Pancreas (tissue), 10 donors: ENCODE measurements at regions not wholly inside any gene's neighbourhood (a gene's known extent, or its start where the extent isn't known, plus 50 kb on each side); places are given as distances from the start of the nearest gene placed in this dataset.

Experiments
- ATAC-seq, 4 donors: fragments of 200-7000 bp; cut with Tn5 transposase; one replicate each; pipeline versions ENCODE4 v1.8.0 to v1.9.1; 2020; ENCODE audit warnings: mild to moderate bottlenecking in 4 of 4, moderate library complexity in 4 of 4
- DNase-seq, 6 donors: peaks; one replicate each; pipeline ENCODE4 v3.0.0-alpha.2; 2020
- FAIRE-seq: peaks from 2 replicates; lab custom pipeline; 2012; peaks lifted over from hg19 to GRCh38; lab: Jason Lieb, UNC
- H3K27ac ChIP-seq, 4 donors: fragments of 200-600 bp; sonication (generic); 1 replicate in 3 of 4; 2 replicates in 1 of 4; pipeline versions ENCODE4 v1.5.0 to v1.8.0; 2020
- H3K27me3 ChIP-seq, 4 donors: fragments of 200-600 bp; one replicate each; pipeline ENCODE4 v1.8.0; 2021
- H3K36me3 ChIP-seq, 3 donors: fragments of 200-600 bp; sonication (generic) in 1 of 3; one replicate each; pipeline versions ENCODE4 v1.5.0 to v1.8.0; 2020 to 2021
- H3K4me1 ChIP-seq, 3 donors: fragments of 200-600 bp; one replicate each; pipeline ENCODE4 v1.8.0; 2021
- H3K4me3 ChIP-seq, 4 donors: fragments of 200-600 bp; sonication (generic) in 2 of 4; one replicate each; pipeline versions ENCODE4 v1.5.0 to v1.8.0; 2020 to 2021
- H3K9me3 ChIP-seq, 4 donors: fragments of 200-600 bp; one replicate each; pipeline ENCODE4 v1.8.0; 2021
- WGBS, 2 donors: extraction: QIAGEN DNeasy Blood & Tissue Kit; methylation state at CpG; one replicate each; pipeline ENCODE4 v1.1.7; 2013; 5-methylcytosine and 5-hydroxymethylcytosine counted together
- intact Hi-C, 3 donors: fragments of 100-400 bp; cut with DNase I; formaldehyde crosslinking; loops; one replicate each; pipeline versions ENCODE4 v1.11.1 to v1.14.2; 2022
- TF ChIP-seq, protein P1 (sequence below), 4 donors: fragments of 200-600 bp; sonication (generic) in 3 of 4; IDR thresholded peaks; one replicate each; pipeline versions ENCODE4 v1.5.0 to v1.8.0; 2021; ENCODE audit warnings: antibody characterized with exemption in 4 of 4
- donor health status: healthy with polysubstance abuse.
- donor health status: DM: no; HTN: no; CAD: no; lungs with moderate emphysema.
- donor health status: DM: no; HTN: no; CAD: no.
- donor health status: control.
- donor health status: control.
- donor health status: Bipolar disorder and iron deficiency.
- donor health status: DM: yes; HTN: yes; CAD: no.
- donor health status: DM: no; HTN: no; CAD: no.
- donor health status: DM: no; HTN: no; CAD: no.
- donor health status: DM: yes; HTN: yes; CAD: no.

DNA sequence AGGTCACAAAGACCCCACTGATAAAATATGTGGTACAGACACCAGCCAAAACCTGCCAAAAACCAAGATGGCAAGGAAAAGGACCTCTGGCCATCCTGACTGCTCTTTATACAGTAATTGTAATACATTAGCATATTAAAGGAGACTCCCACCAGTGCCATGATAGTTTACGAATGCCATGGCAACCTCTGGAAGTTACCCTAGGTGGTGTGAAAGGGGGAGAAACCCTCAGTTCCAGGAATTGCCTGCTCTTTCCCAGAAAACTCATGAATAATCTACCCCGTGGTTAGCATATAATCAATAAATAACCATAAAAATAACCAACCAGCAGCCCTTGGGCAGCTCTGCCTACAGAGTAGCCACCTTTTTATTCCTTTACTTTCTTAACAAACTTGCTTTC, 129.8 kb upstream of the EPB41L3 start:
- no peaks in the 10 kb centered on the region for H3K36me3 ChIP-seq
- TF ChIP-seq, protein P1, sequence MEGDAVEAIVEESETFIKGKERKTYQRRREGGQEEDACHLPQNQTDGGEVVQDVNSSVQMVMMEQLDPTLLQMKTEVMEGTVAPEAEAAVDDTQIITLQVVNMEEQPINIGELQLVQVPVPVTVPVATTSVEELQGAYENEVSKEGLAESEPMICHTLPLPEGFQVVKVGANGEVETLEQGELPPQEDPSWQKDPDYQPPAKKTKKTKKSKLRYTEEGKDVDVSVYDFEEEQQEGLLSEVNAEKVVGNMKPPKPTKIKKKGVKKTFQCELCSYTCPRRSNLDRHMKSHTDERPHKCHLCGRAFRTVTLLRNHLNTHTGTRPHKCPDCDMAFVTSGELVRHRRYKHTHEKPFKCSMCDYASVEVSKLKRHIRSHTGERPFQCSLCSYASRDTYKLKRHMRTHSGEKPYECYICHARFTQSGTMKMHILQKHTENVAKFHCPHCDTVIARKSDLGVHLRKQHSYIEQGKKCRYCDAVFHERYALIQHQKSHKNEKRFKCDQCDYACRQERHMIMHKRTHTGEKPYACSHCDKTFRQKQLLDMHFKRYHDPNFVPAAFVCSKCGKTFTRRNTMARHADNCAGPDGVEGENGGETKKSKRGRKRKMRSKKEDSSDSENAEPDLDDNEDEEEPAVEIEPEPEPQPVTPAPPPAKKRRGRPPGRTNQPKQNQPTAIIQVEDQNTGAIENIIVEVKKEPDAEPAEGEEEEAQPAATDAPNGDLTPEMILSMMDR (IDR thresholded peaks at IDR 0.05): no peak
- FAIRE-seq (no peak), DNase-seq (no peak), ATAC-seq (no peak)
- 41 to 51% methylated on average over 2 of the region's 2 CpGs for WGBS, 2 donors
- H3K27me3 ChIP-seq: no peaks in the 10 kb centered on the region
- H3K4me3 ChIP-seq: no peak overlapping the region
- no peaks in the 10 kb centered on the region for H3K4me1 ChIP-seq
- no peak overlapping the region for H3K27ac ChIP-seq
- intact Hi-C loops: no loop called here
- no peaks in the 10 kb centered on the region for H3K9me3 ChIP-seq

DNA sequence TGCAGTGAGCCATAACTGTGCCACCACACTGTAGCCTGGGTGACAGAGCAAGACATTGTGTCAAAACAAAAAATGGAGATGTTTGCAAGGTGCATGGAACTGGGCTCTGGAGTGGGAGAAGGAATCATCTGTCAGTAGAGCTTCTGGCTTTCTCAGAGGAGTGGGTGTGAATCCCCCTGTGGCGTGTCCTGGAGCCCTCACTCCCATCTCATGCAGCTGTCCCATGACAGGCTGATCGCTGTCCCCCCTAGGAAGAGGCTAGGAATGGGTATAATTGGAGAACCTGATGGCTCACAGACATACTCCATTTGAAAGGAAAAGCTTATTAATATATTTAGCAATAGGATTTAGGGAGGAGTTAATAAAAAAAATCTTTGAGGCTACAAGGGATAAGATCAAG, 125.8 kb upstream of the EPB41L3 start:
- intact Hi-C loops: no loop called here
- Histone ChIP-seq H3K4me3 (no peak overlapping the region), H3K27me3 (no peaks in the 10 kb centered on the region), H3K27ac (no peak overlapping the region), H3K4me1 (no peaks in the 10 kb centered on the region), H3K36me3 (no peaks in the 10 kb centered on the region), H3K9me3 (no peaks in the 10 kb centered on the region)
- 53 to 73% methylated on average over 2 of the region's 2 CpGs for WGBS, 2 donors
- DNase-seq (no peak), FAIRE-seq (no peak), ATAC-seq (no peak)
- TF ChIP-seq, protein P1 (IDR thresholded peaks at IDR 0.05): no peak

DNA sequence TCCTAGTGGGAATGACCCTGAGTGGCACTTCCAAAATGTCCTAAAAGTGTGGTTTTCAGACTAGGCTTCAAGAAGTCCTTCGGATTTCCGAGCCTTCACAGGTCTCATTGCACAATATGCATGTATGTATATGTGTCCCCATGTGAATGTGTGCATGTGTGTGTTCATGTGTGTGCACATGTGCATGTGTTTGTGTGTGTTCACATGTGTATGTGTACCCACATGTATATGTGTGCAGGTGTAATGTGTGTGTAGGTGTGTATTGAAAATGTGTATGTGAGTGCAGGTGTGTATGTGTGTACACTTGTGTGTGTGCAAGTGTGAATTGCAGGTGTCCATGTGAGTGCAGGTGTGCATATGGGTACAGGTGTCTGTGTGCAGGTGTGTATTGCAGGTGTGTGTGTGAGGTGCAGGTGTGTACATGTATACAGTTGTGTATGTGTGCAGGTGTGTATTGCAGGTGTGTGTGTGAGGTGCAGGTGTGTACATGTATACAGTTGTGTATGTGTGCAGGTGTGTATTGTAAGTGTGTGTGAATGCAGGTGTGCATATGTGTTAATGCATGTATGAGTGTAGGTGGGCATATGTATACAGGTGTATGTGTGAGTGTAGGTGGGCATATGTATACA, 124.4 kb upstream of the EPB41L3 start:
- no peak overlapping the region for H3K4me3 ChIP-seq
- no peak for FAIRE-seq
- H3K9me3 ChIP-seq: no peaks in the 10 kb centered on the region
- H3K27me3 ChIP-seq: no peaks in the 10 kb centered on the region
- DNase-seq: no peak
- H3K36me3 ChIP-seq: no peaks in the 10 kb centered on the region
- ATAC-seq: no peak
- H3K4me1 ChIP-seq: no peaks in the 10 kb centered on the region
- intact Hi-C loops: no loop called here
- WGBS, 2 donors: 62 to 70% methylated on average over 2 of the region's 2 CpGs
- TF ChIP-seq, protein P1 (IDR thresholded peaks at IDR 0.05): no peak
- H3K27ac ChIP-seq: no peak overlapping the region

DNA sequence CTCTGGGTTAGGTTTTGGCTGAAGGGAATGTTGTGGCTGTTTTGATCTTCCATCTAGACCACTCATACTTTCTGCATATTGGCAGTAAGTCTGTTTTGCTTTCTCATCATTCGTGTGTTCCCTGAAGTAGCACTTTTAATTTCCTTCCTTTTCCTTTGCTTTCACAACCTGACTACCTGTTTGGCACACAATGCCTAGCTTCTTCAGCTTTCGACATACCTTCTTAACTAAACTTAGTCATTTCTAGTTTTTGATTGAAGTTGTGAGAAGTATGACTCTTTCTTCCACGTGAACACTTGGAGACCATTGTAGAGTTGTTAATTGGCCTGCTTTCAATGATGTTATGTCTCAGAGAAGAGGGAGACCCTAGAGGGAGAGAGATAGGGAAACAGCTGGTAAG, 123.6 kb upstream of the EPB41L3 start:
- Histone ChIP-seq H3K4me3 (no peak overlapping the region), H3K27ac (no peak overlapping the region), H3K27me3 (no peaks in the 10 kb centered on the region), H3K9me3 (no peaks in the 10 kb centered on the region), H3K36me3 (no peaks in the 10 kb centered on the region), H3K4me1 (no peaks in the 10 kb centered on the region)
- 59 to 72% methylated on average over 3 of the region's 3 CpGs for WGBS, 2 donors
- TF ChIP-seq, protein P1 (IDR thresholded peaks at IDR 0.05): no peak
- no peak for ATAC-seq
- intact Hi-C loops: no loop called here
- no peak for DNase-seq
- no peak for FAIRE-seq

DNA sequence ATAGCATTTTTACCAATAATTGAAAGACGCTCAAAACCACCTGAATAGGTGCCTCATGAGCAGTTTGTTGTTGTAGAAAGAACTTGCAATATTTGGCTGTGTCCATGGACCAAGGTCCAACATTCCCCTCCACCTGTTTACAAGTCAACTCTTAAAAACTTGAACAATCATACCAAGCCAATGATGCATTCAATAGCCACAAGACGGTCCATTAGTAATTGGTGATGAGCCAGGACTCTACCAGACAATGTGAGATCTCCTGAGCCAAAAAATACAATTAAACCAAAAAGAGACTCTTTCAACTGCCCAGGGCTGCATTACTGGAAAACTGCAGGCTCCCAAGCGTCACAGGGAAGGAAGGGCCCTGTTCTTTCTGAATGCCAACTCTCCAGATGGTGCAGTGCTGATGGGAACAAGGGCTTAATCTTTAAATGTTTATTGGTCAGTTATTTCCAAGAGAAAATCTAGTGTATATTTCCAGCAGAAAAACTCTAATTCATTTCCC, 118.8 kb upstream of the EPB41L3 start:
- no peaks in the 10 kb centered on the region for H3K36me3 ChIP-seq
- FAIRE-seq (no peak), DNase-seq (no peak), ATAC-seq (no peak)
- TF ChIP-seq, protein P1 (IDR thresholded peaks at IDR 0.05): no peak
- no peaks in the 10 kb centered on the region for H3K9me3 ChIP-seq
- intact Hi-C loops: no loop called here
- H3K27ac ChIP-seq: no peak overlapping the region
- no peaks in the 10 kb centered on the region for H3K4me1 ChIP-seq
- no peak overlapping the region for H3K4me3 ChIP-seq
- no peaks in the 10 kb centered on the region for H3K27me3 ChIP-seq
- 64 to 72% methylated on average over 3 of the region's 3 CpGs for WGBS, 2 donors
